NB4 (cell line): ENCODE measurements at regions not wholly inside any gene's neighbourhood (a gene's known extent, or its start where the extent isn't known, plus 50 kb on each side); places are given as distances from the start of the nearest gene placed in this dataset.

ENCODE experiments used
- DNase-seq: peaks from one replicate; pipeline ENCODE4 v3.0.0; 2010; ENCODE audit warnings: low read depth
- H3K4me3 ChIP-seq: one replicate; pipeline ENCODE4 v1.5.1; 2011; ENCODE audit warnings: mild to moderate bottlenecking, low read depth, low read length, moderate library complexity
- CTCF ChIP-seq: IDR thresholded peaks from one replicate; pipeline ENCODE4 v1.5.1; 2012; ENCODE audit warnings: low read depth, low read length
- MYC ChIP-seq: IDR thresholded peaks from 2 replicates; pipeline ENCODE4 v1.6.1; 2011; ENCODE audit warnings: low read depth, low read length
- POLR2A ChIP-seq: IDR thresholded peaks from 2 replicates; pipeline ENCODE4 v1.6.1; 2011; ENCODE audit warnings: mild to moderate bottlenecking; ENCODE audit not compliant: insufficient read length; ENCODE audit errors: extremely low read depth
- TF ChIP-seq, protein P1 (sequence below): IDR thresholded peaks from 2 replicates; pipeline ENCODE4 v1.6.1; 2011; ENCODE audit warnings: low read depth, low read length

- TF ChIP-seq POLR2A, result no peak
- TF ChIP-seq, protein P1, sequence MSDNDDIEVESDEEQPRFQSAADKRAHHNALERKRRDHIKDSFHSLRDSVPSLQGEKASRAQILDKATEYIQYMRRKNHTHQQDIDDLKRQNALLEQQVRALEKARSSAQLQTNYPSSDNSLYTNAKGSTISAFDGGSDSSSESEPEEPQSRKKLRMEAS, result no peak
- TF ChIP-seq CTCF, result no peak
- no peak for TF ChIP-seq MYC
- no peak for DNase-seq
These were observed 318.3 kb downstream of the AGTPBP1 start for GRCh38 chr9:85423422-85423821.

GRCh38 chr9:85421641-85422040, 320.1 kb downstream of the AGTPBP1 start:
- H3K4me3 ChIP-seq, result no peak overlapping the region
- no peak for TF ChIP-seq POLR2A
- TF ChIP-seq MYC, result no peak
- TF ChIP-seq, protein P1, result no peak
- no peak for TF ChIP-seq CTCF
- no peak for DNase-seq

More at GRCh38 chr9:85423422-85423821, 318.3 kb downstream of the AGTPBP1 start:
- H3K4me3 ChIP-seq, result no peak overlapping the region

- TF ChIP-seq POLR2A (no peak), MYC (no peak)
- no peak overlapping the region for H3K4me3 ChIP-seq
- no peak for DNase-seq
These were observed 321.0 kb downstream of the AGTPBP1 start for GRCh38 chr9:85420750-85421149.

GRCh38 chr9:85417674-85418073, 324.1 kb downstream of the AGTPBP1 start:
- H3K4me3 ChIP-seq, result no peak overlapping the region
- no peak for DNase-seq
- TF ChIP-seq, protein P1, result no peak
- TF ChIP-seq CTCF, result no peak
- TF ChIP-seq MYC, result no peak
- no peak for TF ChIP-seq POLR2A

DNA sequence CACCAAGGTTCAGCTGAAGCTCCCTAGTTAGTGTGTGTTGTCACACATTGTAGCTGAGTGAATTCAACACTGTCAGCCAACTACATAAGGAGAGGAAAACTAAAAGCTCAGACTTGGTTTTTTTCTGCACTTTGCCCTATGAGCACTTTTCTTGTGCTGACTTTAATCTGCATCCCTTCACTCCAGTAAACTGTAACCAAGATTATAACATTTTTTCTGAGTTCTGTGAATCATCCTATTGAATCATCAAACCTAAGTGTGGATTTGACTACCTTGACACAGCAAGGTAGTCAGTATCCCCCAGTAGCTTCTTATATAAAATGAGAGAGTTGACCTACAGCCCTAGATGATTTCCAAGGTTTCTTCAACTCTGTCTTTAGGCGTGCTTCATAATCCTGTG, 325.0 kb downstream of the AGTPBP1 start:
- no peak for TF ChIP-seq MYC
- TF ChIP-seq POLR2A, result no peak
- TF ChIP-seq, protein P1, result no peak
- no peak for TF ChIP-seq CTCF
- DNase-seq, result no peak
- no peak overlapping the region for H3K4me3 ChIP-seq

GRCh38 chr9:85414390-85414789, 327.4 kb downstream of the AGTPBP1 start:
- no peak for DNase-seq
- TF ChIP-seq CTCF (no peak), POLR2A (no peak), MYC (no peak)
- TF ChIP-seq, protein P1, result no peak
- H3K4me3 ChIP-seq, result no peak overlapping the region
